Kidney capillary endothelial cell (primary cell): ENCODE measurements at regions not wholly inside any gene's neighbourhood (a gene's known extent, or its start where the extent isn't known, plus 50 kb on each side); places are given as distances from the start of the nearest gene placed in this dataset.
"Not testable (repeated sequence)": the region's sequence is repeated elsewhere in the genome, so short reads cannot be mapped to it uniquely, and the experiment has no call there.

Experiments used
- DNase-seq: peaks from one replicate; pipeline ENCODE4 v3.0.0-alpha.2; 2018; ENCODE audit warnings: low spot score

DNA sequence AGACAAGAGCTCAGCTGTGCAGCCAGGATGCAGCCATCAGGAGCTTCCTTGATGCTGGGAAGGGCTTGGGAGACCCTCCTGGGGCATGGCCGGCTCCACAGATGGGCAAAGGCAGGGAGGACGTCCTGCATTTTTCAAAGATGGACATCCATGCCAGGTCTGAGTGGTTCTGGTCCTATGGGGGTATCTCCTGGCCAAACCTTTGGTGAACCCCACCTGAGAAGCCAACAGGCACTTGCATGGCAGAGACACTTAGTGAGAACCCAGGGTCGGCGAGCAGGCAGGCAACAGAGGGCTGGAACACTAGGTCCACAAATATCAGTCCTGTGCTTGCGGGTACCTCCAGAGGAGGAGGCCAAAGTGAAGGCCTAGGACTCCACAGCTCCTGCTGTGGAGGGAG lies 70.0 kb downstream of the KCTD15 start:
- DNase-seq = no peak

GRCh38 chr19:33868076-33868735 lies 71.5 kb downstream of the KCTD15 start:
- DNase-seq = no peak

- peak; percentile 38 for DNase-seq
Observed at GRCh38 chr19:33868788-33869412, 72.2 kb downstream of the KCTD15 start.

- not testable (repeated sequence) for DNase-seq
Observed at GRCh38 chr19:33870298-33870932, 73.7 kb downstream of the KCTD15 start.

GRCh38 chr19:33871605-33872004 lies 74.9 kb downstream of the KCTD15 start:
- DNase-seq = no peak

DNA sequence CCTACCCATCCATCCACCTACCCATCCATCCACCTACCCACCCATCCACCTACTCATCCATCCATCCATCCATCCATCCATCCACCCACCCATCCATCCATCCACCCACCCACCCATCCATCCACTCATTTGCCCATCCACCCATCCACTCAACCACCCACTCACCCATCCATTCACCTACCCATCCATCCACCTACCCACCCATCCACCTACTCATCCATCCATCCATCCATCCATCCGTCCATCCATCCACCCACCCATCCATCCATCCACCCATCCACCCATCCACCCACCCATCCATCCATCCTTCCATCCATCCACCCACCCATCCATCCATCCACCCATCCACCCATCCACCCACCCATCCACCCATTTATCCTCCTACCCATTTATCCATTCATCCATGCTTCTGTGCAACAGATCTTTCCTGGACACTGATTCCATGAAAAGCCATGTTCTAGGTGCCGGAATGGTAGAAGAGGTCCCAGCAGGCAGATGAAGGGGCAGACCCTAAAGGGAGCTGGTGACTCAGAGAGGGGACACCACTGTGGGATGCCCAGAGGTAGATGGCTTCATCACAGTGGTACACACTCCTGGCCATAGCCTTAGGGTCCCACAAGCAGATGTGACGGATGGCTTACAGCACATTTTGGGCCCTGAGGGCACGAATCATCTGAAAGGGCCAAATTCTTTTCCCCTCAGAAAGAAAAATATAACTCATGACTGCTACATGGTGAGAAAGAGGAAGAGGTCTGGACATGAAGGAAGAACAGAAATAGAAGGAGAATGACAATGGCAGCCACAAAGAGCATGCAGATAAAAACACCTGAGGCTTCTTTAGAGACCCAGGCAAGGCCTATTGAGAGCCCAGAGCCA lies 76.0 kb downstream of the KCTD15 start:
- DNase-seq = peak; percentile 58

- no peak for DNase-seq
Observed at GRCh38 chr19:33875071-33875470, 78.4 kb downstream of the KCTD15 start.

DNA sequence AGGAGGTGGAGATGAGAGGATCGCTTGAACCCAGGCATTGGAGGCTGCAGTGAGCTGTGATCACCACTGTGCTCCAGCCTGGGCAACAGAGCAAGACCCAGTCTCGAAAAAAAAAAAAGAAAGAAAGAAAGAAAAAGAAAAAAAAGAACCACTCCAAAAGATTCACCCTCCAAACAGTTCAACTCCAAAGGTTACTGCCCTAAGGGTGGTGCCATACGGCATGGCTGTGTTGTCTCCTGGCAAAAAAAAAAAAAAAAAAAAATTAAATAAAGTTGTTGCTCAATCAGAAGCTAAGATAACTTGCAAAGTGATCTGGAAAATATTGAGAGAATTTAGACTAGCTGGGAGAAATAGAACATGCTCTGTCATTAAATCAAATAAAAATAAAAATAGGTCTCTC lies 79.5 kb downstream of the KCTD15 start:
- no peak for DNase-seq

- DNase-seq = no peak
Observed at GRCh38 chr19:33878030-33878544, 81.4 kb downstream of the KCTD15 start.

DNA sequence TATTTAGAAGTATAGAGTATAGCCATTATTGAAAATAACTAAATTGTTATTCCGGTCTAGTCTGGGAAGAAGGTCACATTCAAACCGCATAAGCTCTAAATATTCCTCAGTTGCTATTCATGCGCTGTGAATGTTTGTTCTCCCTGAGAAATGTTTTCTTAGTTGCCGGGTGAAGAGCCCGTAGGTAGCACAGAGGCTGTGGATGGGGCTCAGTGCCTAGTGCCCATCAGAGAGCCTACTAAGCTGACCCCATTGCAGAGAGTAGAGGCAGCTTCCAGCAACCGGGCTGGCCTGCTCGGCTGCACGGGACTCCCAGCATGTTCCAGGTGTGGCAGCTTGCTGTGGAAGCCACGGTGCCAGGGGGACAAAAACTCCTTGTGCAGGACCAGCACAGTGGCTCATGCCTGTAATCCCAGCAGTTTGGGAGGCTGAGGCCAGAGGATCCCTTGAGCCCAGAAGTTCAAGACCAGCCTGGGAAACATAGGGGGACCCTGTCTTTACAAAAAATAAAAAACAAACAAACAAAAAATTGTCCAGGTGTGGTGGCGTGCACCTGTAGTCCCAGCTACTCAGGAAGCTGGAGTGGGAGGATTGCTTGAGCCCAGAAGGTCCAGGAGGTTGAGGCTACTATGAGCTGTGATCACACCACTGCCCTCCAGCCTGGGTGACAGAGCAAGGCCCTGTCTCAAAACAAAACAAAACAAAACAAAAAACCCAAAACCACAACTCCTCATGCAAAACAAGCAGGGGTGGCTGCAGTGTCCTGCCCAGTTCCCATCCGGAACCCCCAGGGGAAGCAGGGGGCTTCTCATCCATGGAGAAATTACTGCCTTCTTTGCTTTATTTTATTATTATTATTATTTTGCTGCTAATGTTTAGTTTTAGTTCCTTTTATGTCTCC lies 82.5 kb downstream of the KCTD15 start:
- DNase-seq = no peak

DNA sequence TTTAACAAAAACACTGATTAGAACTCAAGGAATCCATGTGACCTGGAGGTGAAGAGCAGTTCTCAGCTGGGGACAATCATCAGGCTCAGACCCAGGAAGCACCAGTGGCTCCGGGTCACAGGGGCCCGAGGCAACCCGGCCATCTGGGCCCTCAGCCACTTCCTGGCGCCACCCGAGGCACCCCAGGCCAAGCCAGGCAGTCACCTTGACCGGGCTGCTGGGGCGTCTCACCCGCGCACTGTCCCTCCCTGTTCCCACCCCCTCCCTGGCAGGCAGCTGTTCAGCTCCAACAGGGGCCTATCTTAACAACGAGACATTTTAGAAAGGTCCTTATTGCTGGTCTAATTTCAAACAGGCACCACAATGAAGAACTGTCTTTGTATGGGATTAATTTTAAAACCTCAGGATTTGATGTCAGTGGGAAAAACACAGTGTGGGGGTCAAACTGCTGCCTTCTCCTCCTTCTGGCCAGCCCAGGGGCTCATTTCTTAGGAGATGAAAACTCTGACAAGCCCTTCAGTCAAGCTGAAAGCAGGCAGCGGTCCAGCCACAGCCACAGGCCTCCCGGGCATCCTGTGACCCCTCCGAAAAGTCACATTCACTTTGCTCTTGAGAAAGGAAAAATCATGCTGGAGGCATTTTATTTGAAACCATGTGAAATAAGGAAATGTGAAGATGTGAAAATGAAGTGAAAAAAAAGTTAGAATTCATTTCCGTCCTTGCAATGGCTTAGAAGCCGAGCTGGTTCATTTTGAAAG lies 83.3 kb downstream of the KCTD15 start:
- peak; percentile 54 for DNase-seq

- DNase-seq = peak; percentile 91
Observed at GRCh38 chr19:33883859-33884519, 87.3 kb downstream of the KCTD15 start.

GRCh38 chr19:33885236-33885635 lies 88.6 kb downstream of the KCTD15 start:
- DNase-seq = no peak

DNA sequence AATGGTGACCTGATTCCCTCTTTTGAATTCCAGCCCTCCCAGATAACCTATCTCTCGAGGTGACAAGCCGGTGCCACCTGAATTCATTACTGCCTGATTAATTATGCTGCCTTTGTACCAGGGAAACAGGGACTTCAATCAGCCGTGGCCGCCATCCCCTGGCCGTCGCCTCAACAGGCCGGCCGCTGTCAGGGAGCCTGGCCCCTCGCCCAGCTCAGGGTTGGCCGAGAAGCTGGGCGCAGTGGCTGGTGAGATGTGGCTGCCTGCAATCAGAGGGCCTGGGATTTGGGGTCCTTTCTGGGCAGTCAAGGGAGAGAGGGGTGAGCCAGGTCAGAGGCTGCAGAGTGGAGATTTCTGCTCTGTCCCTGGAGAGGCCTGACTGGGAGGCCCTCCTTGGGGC lies 91.2 kb downstream of the KCTD15 start:
- DNase-seq = no peak

- no peak for DNase-seq
Observed at GRCh38 chr19:33888665-33889064, 92.0 kb downstream of the KCTD15 start.

DNA sequence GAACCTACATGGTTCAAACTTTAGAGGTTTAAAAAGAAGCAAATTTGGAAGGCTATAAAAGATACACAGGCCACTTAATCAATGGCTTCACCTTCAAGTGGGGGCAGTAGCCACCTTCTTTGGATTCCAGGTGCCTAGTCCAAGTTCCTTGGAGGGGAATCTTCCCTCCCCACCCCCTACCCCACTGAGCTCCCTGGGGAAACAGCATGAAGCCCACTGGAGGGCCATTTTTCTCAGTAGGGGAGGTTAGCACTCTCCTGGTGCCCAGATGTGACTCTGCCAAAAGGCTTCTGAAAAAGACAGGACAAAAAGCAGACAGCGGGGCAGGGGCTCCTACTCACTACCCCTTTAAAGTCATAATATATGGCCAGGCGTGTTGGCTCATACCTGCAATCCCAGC lies 93.9 kb downstream of the KCTD15 start:
- no peak for DNase-seq

GRCh38 chr19:33891773-33892172 lies 95.1 kb downstream of the KCTD15 start:
- DNase-seq = no peak

- no peak for DNase-seq
Observed at GRCh38 chr19:33894787-33895186, 98.1 kb downstream of the KCTD15 start.

DNA sequence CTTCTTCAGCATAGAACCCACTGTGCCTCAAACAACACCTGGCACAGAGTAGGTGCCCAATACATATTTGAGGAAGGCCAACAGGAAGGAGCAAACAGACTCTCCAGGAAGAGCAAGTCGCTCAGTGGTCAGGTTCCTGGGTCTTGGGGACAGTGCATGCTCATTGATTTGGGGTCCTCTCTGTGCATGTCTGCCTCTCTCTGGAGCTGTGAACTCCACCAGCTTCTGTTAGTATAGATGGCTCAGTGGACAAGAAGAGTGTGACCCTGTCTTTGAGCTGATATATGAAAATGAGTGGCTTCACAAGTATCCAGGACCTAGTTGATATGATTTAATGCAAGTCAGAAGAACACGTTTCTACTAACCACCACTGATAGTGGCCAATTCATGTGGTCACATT lies 98.7 kb downstream of the KCTD15 start:
- DNase-seq = no peak
